ENCODE measurements at regions not wholly inside any gene's neighbourhood (a gene's known extent, or its start where the extent isn't known, plus 50 kb on each side); places are given as distances from the start of the nearest gene placed in this dataset.

DNA sequence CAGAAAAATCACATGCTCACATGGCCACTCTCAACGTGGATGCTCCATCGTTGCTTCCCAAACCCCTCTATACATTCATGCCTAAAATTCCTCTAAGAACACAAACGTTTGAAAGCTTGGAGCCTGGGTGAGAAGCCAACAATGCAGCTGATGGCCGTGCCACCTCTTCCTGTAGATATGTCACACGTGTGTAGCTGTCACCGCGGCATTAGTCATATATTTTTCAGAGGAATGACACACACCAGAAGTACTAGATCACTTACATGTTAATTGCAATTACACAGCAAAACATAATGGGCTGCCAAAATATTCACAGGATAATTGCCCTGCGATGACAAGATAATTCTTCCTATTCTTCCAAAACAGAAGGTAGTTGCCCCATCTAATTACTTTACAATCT lies 112.7 kb upstream of the BACE2 start:
- no peaks in the 10 kb centered on the region for H3K79me1 ChIP-seq (ENCODE audit: low read depth, low read length)
- H3K4me1 ChIP-seq (replicated peaks in 1 of 4; ENCODE audit: control insufficient read depth in 3 of 4, insufficient read depth in 4 of 4, low read length in 3 of 4) = no peaks in the 10 kb centered on the region; a peak in 1 of 7 replicates
- no peak overlapping the region for H2BK5ac ChIP-seq (ENCODE audit: low read depth, low read length)
- H4K8ac ChIP-seq (ENCODE audit: extremely low read depth, insufficient read depth, low read length) = no peak overlapping the region
- H2BK20ac ChIP-seq (ENCODE audit: low read length) = no peak overlapping the region
- no peak overlapping the region for H3K27ac ChIP-seq (ENCODE audit: low read depth, low read length)
- no peaks in the 10 kb centered on the region for H3K36me3 ChIP-seq (ENCODE audit: control insufficient read depth in 2 of 4, insufficient read depth in 4 of 4, low read length in 3 of 4)
- H4K91ac ChIP-seq (replicated peaks; ENCODE audit: insufficient read length, low read length) = no peak overlapping the region
- no peak overlapping the region for H3K9ac ChIP-seq (replicated peaks in 1 of 4; ENCODE audit: extremely low read depth in 1 of 4, low read depth in 3 of 4, low read length in 3 of 4)
- no peaks in the 10 kb centered on the region; a peak in 1 of 7 replicates for H3K27me3 ChIP-seq (replicated peaks in 1 of 4; ENCODE audit: control insufficient read depth in 3 of 4, extremely low read depth in 1 of 4, insufficient read depth in 3 of 4, low read length in 3 of 4)
- no peaks in the 10 kb centered on the region for H3K79me2 ChIP-seq (ENCODE audit: control insufficient read depth in 1 of 2, insufficient read depth in 2 of 2, low read length in 2 of 2)
- H4K5ac ChIP-seq (ENCODE audit: insufficient read length, low read depth, low read length) = no peak overlapping the region
- no peak overlapping the region for H3K4me3 ChIP-seq (ENCODE audit: extremely low read depth in 1 of 4, insufficient read depth in 2 of 4, low read depth in 3 of 4, low read length in 4 of 4)
- no peak for FAIRE-seq
- H3K14ac ChIP-seq (ENCODE audit: insufficient read length) = no peak overlapping the region
- no peak overlapping the region for H2AFZ ChIP-seq (ENCODE audit: low read length)
- H3K4ac ChIP-seq (replicated peaks; ENCODE audit: insufficient read length, low read depth, low read length) = no peak overlapping the region
- ChIA-PET CTCF (ENCODE audit: partially characterized antibody) (interaction anchor here (0.6 to 3.0 kb wide), 5 partner anchors 10 to 1319 kb away, joined by 3 to 19 read pairs (median 4); no protein-coding TSS in a partner anchor), POLR2A (ENCODE audit: partially characterized antibody) (no interaction called here)
- no peak overlapping the region for H3K4me2 ChIP-seq (ENCODE audit: insufficient read depth in 1 of 2, low read depth in 2 of 2, low read length in 2 of 2)
- TF ChIP-seq HDAC2 (IDR thresholded peaks at IDR 0.05; ENCODE audit: borderline replicate concordance in 1 of 2, low read depth in 2 of 2, low read length in 2 of 2) (no peak), CBX5 (IDR thresholded peaks at IDR 0.05; ENCODE audit: low read depth, low read length) (no peak)
- no peak overlapping the region for H2AK5ac ChIP-seq (ENCODE audit: low read depth, low read length)
- no peak overlapping the region for H3K23ac ChIP-seq (ENCODE audit: insufficient read length)
- WGBS, 2 experiments (ENCODE audit: extremely low coverage in 1 of 2, insufficient coverage in 1 of 2, insufficient read length in 1 of 2, insufficient replicate concordance in 2 of 2, low coverage in 1 of 2, low lambda C conversion rate in 2 of 2, missing lambda C conversion rate in 1 of 2) = 83% methylated on average over 8 of the region's 8 CpGs; no CpG with 5 or more reads in 1 of the 2 experiments
- no peaks in the 10 kb centered on the region for H3K23me2 ChIP-seq (ENCODE audit: low read depth, low read length)
- no peaks in the 10 kb centered on the region for H3K9me3 ChIP-seq (ENCODE audit: insufficient read depth in 2 of 2, low read depth in 1 of 2, low read length in 1 of 2)
- no peak overlapping the region for H2BK12ac ChIP-seq (ENCODE audit: low read depth, low read length)
- no peak overlapping the region for H3K18ac ChIP-seq (ENCODE audit: extremely low read depth, low read length)
- no peaks in the 10 kb centered on the region for H4K20me1 ChIP-seq (replicated peaks in 1 of 2; ENCODE audit: control insufficient read depth in 1 of 2, insufficient read depth in 2 of 2, low read length in 2 of 2)
- H3K56ac ChIP-seq (replicated peaks; ENCODE audit: insufficient read length, low read depth, low read length) = no peak overlapping the region
- no peak for DNase-seq (ENCODE audit: low read depth in 1 of 2, low spot score in 2 of 2)
- H2BK15ac ChIP-seq (ENCODE audit: low read length) = no peak overlapping the region
- no peak overlapping the region for H2BK120ac ChIP-seq (replicated peaks; ENCODE audit: low read depth, low read length)

All from H1 (cell line).